ENCODE measurements at regions not wholly inside any gene's neighbourhood (a gene's known extent, or its start where the extent isn't known, plus 50 kb on each side); places are given as distances from the start of the nearest gene placed in this dataset.

DNA sequence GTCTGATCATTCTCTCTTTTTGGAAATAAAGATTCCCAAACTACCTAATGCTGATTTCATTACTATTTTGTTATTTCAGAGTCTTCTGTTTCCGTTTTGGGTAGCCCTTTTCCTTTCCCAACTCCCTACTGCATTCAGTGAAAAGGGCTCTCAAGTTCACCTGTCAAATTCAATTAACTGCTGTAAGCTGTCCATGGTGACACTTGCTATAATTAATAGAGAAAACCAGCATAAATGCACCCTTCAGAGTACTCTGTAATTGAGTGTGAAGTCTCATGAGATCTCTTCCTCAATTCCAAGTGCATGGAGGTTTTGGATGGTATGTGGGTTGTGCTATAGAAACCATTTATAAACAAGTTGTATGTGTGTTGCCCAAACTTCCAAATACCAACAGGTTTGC is 187.2 kb downstream of the RPL10L start:
- Histone ChIP-seq H3K4me2 (ENCODE audit: insufficient read depth, low read length) (no peak overlapping the region), H4K20me1 (ENCODE audit: insufficient read depth, low read length) (no peaks in the 10 kb centered on the region), H3K9me3 (ENCODE audit: insufficient read depth, low read length, severe bottlenecking) (no peaks in the 10 kb centered on the region), H3K36me3 (ENCODE audit: insufficient read depth, low read length) (no peaks in the 10 kb centered on the region), H2AFZ (ENCODE audit: low read depth, low read length) (no peak overlapping the region), H3K79me2 (ENCODE audit: insufficient read depth, low read length) (no peaks in the 10 kb centered on the region), H3K9ac (ENCODE audit: low read depth, low read length) (no peak overlapping the region), H3K4me3 (ENCODE audit: low read depth in 1 of 2, low read length in 2 of 2) (no peak overlapping the region), H3K27me3 (ENCODE audit: insufficient read depth, low read length, poor library complexity) (no peaks in the 10 kb centered on the region), H3K27ac (ENCODE audit: low read length) (no peak overlapping the region), H3K4me1 (ENCODE audit: insufficient read depth, low read length) (no peaks in the 10 kb centered on the region)
- TF ChIP-seq, protein P1, sequence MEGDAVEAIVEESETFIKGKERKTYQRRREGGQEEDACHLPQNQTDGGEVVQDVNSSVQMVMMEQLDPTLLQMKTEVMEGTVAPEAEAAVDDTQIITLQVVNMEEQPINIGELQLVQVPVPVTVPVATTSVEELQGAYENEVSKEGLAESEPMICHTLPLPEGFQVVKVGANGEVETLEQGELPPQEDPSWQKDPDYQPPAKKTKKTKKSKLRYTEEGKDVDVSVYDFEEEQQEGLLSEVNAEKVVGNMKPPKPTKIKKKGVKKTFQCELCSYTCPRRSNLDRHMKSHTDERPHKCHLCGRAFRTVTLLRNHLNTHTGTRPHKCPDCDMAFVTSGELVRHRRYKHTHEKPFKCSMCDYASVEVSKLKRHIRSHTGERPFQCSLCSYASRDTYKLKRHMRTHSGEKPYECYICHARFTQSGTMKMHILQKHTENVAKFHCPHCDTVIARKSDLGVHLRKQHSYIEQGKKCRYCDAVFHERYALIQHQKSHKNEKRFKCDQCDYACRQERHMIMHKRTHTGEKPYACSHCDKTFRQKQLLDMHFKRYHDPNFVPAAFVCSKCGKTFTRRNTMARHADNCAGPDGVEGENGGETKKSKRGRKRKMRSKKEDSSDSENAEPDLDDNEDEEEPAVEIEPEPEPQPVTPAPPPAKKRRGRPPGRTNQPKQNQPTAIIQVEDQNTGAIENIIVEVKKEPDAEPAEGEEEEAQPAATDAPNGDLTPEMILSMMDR (IDR thresholded peaks at IDR 0.05; ENCODE audit: borderline replicate concordance, extremely low read depth, low read length, poor library complexity, severe bottlenecking): no peak
- TF ChIP-seq EZH2 (IDR thresholded peaks at IDR 0.05; ENCODE audit: borderline replicate concordance, low read depth, low read length, severe bottlenecking): no peak
- DNase-seq (no peak), ATAC-seq (ENCODE audit: insufficient read depth, low read depth) (no peak)

DNA sequence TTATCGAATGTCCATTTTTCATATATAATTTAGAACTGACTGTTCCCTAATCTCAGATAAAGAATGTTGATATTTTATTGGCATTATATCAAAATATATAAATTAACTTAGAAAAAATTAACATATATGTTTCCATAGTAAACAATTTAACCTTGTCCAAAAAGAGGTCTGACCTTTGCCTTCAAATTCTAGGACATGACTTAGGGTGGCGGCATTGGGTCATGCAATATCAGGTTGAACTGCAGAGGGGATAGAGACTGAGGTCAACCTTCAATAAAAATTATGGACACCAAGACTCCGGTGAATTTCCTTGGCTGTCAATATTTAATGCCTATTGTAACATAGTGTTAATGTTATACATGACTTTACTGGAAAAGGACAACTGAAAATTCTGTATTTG is 199.8 kb downstream of the RPL10L start:
- no peak for TF ChIP-seq EZH2 (IDR thresholded peaks at IDR 0.05; ENCODE audit: borderline replicate concordance, low read depth, low read length, severe bottlenecking)
- TF ChIP-seq, protein P1 (IDR thresholded peaks at IDR 0.05; ENCODE audit: borderline replicate concordance, extremely low read depth, low read length, poor library complexity, severe bottlenecking): no peak
- DNase-seq: no peak
- Histone ChIP-seq H3K36me3 (ENCODE audit: insufficient read depth, low read length) (no peaks in the 10 kb centered on the region), H3K4me2 (ENCODE audit: insufficient read depth, low read length) (no peak overlapping the region), H4K20me1 (ENCODE audit: insufficient read depth, low read length) (no peaks in the 10 kb centered on the region), H3K4me3 (ENCODE audit: low read depth in 1 of 2, low read length in 2 of 2) (no peak overlapping the region), H3K27ac (ENCODE audit: low read length) (no peak overlapping the region), H3K27me3 (ENCODE audit: insufficient read depth, low read length, poor library complexity) (no peaks in the 10 kb centered on the region), H2AFZ (ENCODE audit: low read depth, low read length) (no peak overlapping the region), H3K9ac (ENCODE audit: low read depth, low read length) (no peak overlapping the region), H3K9me3 (ENCODE audit: insufficient read depth, low read length, severe bottlenecking) (no peaks in the 10 kb centered on the region), H3K4me1 (ENCODE audit: insufficient read depth, low read length) (no peaks in the 10 kb centered on the region), H3K79me2 (ENCODE audit: insufficient read depth, low read length) (no peaks in the 10 kb centered on the region)
- no peak for ATAC-seq (ENCODE audit: insufficient read depth, low read depth)

DNA sequence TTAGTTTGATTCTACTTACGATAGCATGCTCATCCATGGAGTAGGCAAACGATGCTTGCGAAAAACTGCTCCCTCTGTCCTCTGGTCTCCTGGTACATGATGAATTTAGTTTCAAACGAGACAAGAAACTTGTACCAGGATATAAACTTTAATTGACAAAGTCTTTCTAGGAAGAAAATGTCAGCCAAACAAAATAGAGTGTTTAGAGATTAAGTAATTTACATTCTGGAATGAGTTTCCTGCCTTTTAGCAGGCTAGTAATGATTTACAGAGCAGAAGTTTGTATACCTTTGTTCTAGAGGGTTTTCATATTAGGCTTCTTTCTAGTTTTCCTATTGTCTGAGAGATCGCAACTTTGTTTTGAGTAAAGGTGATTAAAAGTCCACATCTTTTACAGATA is 206.9 kb downstream of the RPL10L start:
- Histone ChIP-seq H3K4me1 (ENCODE audit: insufficient read depth, low read length) (no peaks in the 10 kb centered on the region), H3K4me3 (ENCODE audit: low read depth in 1 of 2, low read length in 2 of 2) (no peak overlapping the region), H3K4me2 (ENCODE audit: insufficient read depth, low read length) (no peak overlapping the region), H3K27me3 (ENCODE audit: insufficient read depth, low read length, poor library complexity) (no peaks in the 10 kb centered on the region), H3K79me2 (ENCODE audit: insufficient read depth, low read length) (no peaks in the 10 kb centered on the region), H2AFZ (ENCODE audit: low read depth, low read length) (no peak overlapping the region), H3K9ac (ENCODE audit: low read depth, low read length) (no peak overlapping the region), H3K27ac (ENCODE audit: low read length) (no peak overlapping the region), H4K20me1 (ENCODE audit: insufficient read depth, low read length) (no peaks in the 10 kb centered on the region), H3K9me3 (ENCODE audit: insufficient read depth, low read length, severe bottlenecking) (no peaks in the 10 kb centered on the region), H3K36me3 (ENCODE audit: insufficient read depth, low read length) (no peaks in the 10 kb centered on the region)
- no peak for ATAC-seq (ENCODE audit: insufficient read depth, low read depth)
- DNase-seq: no peak
- TF ChIP-seq, protein P1 (IDR thresholded peaks at IDR 0.05; ENCODE audit: borderline replicate concordance, extremely low read depth, low read length, poor library complexity, severe bottlenecking): no peak
- no peak for TF ChIP-seq EZH2 (IDR thresholded peaks at IDR 0.05; ENCODE audit: borderline replicate concordance, low read depth, low read length, severe bottlenecking)

DNA sequence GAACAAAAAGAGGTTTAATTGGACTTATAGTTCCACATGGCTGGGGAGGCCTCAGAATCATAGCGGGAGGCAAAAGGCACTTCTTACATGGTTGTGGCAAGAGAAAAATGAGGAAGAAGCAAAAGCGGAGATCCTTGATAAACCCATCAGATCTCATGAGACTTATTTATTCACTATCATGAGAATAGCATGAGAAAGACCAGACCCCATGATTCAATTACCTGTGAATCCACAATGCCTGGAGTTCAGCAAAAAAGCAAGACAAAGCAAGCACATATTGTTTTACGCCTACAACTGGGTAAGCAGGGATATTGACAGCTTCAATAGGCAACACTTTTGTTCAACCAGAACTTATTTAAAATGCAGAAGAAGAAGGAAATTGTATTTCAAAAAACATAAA is 218.2 kb downstream of the RPL10L start:
- Histone ChIP-seq H3K27ac (ENCODE audit: low read length) (no peak overlapping the region), H3K9me3 (ENCODE audit: insufficient read depth, low read length, severe bottlenecking) (no peaks in the 10 kb centered on the region), H3K79me2 (ENCODE audit: insufficient read depth, low read length) (no peaks in the 10 kb centered on the region), H3K9ac (ENCODE audit: low read depth, low read length) (no peak overlapping the region), H4K20me1 (ENCODE audit: insufficient read depth, low read length) (no peaks in the 10 kb centered on the region), H3K4me3 (ENCODE audit: low read depth in 1 of 2, low read length in 2 of 2) (no peak overlapping the region), H3K36me3 (ENCODE audit: insufficient read depth, low read length) (no peaks in the 10 kb centered on the region), H3K27me3 (ENCODE audit: insufficient read depth, low read length, poor library complexity) (no peaks in the 10 kb centered on the region), H3K4me1 (ENCODE audit: insufficient read depth, low read length) (no peaks in the 10 kb centered on the region), H2AFZ (ENCODE audit: low read depth, low read length) (no peak overlapping the region), H3K4me2 (ENCODE audit: insufficient read depth, low read length) (no peak overlapping the region)
- ATAC-seq (ENCODE audit: insufficient read depth, low read depth) (no peak), DNase-seq (no peak)
- TF ChIP-seq, protein P1 (IDR thresholded peaks at IDR 0.05; ENCODE audit: borderline replicate concordance, extremely low read depth, low read length, poor library complexity, severe bottlenecking): no peak
- no peak for TF ChIP-seq EZH2 (IDR thresholded peaks at IDR 0.05; ENCODE audit: borderline replicate concordance, low read depth, low read length, severe bottlenecking)
